Heart left ventricle (tissue), 16 donors: ENCODE measurements at regions not wholly inside any gene's neighbourhood (a gene's known extent, or its start where the extent isn't known, plus 50 kb on each side); places are given as distances from the start of the nearest gene placed in this dataset.
A peak's percentile ranks its signal among the peaks of the same experiment; 100 is the strongest.

ENCODE experiments used
- ATAC-seq, 4 donors: fragments of 200-7000 bp; cut with Tn5 transposase; one replicate each; pipeline ENCODE4 v1.9.1; 2020 to 2022; ENCODE audit warnings: moderate library complexity in 4 of 4, mild to moderate bottlenecking in 3 of 4, moderate number of reproducible peaks in 1 of 4
- DNase-seq, 5 donors: peaks; one replicate each; pipeline ENCODE4 v3.0.0-alpha.2; 2020
- H3K27ac ChIP-seq, 12 donors: fragments of 200-600 bp; sonication (generic) in 4 of 12; one replicate each; pipeline versions ENCODE4 v1.5.0 to v1.8.0; 2016 to 2022; ENCODE audit warnings: mild to moderate bottlenecking in 2 of 12
- H3K27me3 ChIP-seq, 9 donors: fragments of 200-600 bp; sonication (generic) in 2 of 9; one replicate each; pipeline versions ENCODE4 v1.5.1 to v1.8.0; 2016 to 2022; ENCODE audit warnings: mild to moderate bottlenecking in 3 of 9
- H3K36me3 ChIP-seq, 9 donors: fragments of 200-600 bp; sonication (generic) in 2 of 9; one replicate each; pipeline versions ENCODE4 v1.5.0 to v1.8.0; 2018 to 2022; ENCODE audit warnings: mild to moderate bottlenecking in 2 of 9
- H3K4me1 ChIP-seq, 12 donors: fragments of 200-600 bp; sonication (generic) in 4 of 12; one replicate each; pipeline versions ENCODE4 v1.5.0 to v1.8.0; 2016 to 2022; ENCODE audit warnings: mild to moderate bottlenecking in 3 of 12
- H3K4me3 ChIP-seq, 12 donors: fragments of 200-600 bp; sonication (generic) in 4 of 12; one replicate each; pipeline versions ENCODE4 v1.5.0 to v1.8.0; 2017 to 2022; ENCODE audit warnings: mild to moderate bottlenecking in 9 of 12, moderate library complexity in 4 of 12
- H3K9me3 ChIP-seq, 12 donors: fragments of 200-600 bp; sonication (generic) in 4 of 12; one replicate each; pipeline versions ENCODE4 v1.5.0 to v1.8.0; 2016 to 2022; ENCODE audit warnings: mild to moderate bottlenecking in 1 of 12
- CTCF ChIP-seq, 12 donors: fragments of 200-600 bp; sonication (generic) in 4 of 12; IDR thresholded peaks; one replicate each; pipeline versions ENCODE4 v1.5.0 to v1.8.0; 2018 to 2022; ENCODE audit warnings: antibody characterized with exemption in 12 of 12, mild to moderate bottlenecking in 5 of 12
- POLR2A ChIP-seq, 2 donors: fragments of 450-650 bp; IDR thresholded peaks; one replicate each; pipeline ENCODE4 v1.6.1; 2017; ENCODE audit warnings: antibody characterized with exemption in 2 of 2, mild to moderate bottlenecking in 2 of 2, moderate library complexity in 2 of 2
- WGBS, 4 donors: extraction: QIAGEN DNeasy Blood & Tissue Kit in 2 of 4; methylation state at CpG; one replicate each; pipeline versions ENCODE4 v1.1.5 to v1.1.7; 2013 to 2018; 5-methylcytosine and 5-hydroxymethylcytosine counted together
- intact Hi-C, 10 donors: fragments of 100-400 bp; cut with DNase I; formaldehyde crosslinking; loops; one replicate each; pipeline versions ENCODE4 v1.11.1 to v1.14.2; 2022
- donor health status: ischemic (EF 13 %, LVEDD 7.1; RV severe dilation, severe dysfunction).
- donor health status: healthy with polysubstance abuse.
- donor health status: DM: no; HTN: yes; CAD: no.
- donor health status: DM: no; HTN: no; CAD: no.
- donor health status: ischemic (EF 25% LVEDD 6.9; RV normal size, moderate dysfunction).
- donor health status: ischemic (EF 25% LVEDD 5.7; RV mildly dilated, moderate dysfunction).
- donor health status: healthy.
- donor health status: DM: yes; HTN: yes; CAD: no.
- donor health status: ischemic (EF 35%, LVEDD 5.7; RV mildly dilated, moderate dysfunction).
- donor health status: nonischemic (EF 11% LVEDD 7.7; RV severe dilation, severe dysfunction).
- donor health status: DM: yes; HTN: yes; CAD: no.
- donor health status: PGD.
- donor health status: ischemic (EF 29% LVEDD 5.4; RV normal size, mild dysfunction).
- donor health status: nonischemic (EF 23%, LVEDD 6.1; RV moderate dilation, normal function).

GRCh38 chr6:138593909-138594757 is 94.8 kb upstream of the NHSL1 start:
- no peak for TF ChIP-seq CTCF (IDR thresholded peaks at IDR 0.05)
- no peak for TF ChIP-seq POLR2A (IDR thresholded peaks at IDR 0.05)
- peaks cover 0 to 31% (median 15%) of the 10 kb centered on the region in 12 donors for H3K4me1 ChIP-seq
- H3K27ac ChIP-seq: peak overlapping the region; percentile 27 to 92 (median 67)
- peak overlapping the region in 1 of 12 donors; percentile 43 for H3K4me3 ChIP-seq
- no peaks in the 10 kb centered on the region for H3K9me3 ChIP-seq
- no peak for ATAC-seq
- intact Hi-C loops: loop anchor here (5.0 to 10.0 kb wide), 9 partner anchors 72 to 589 kb away; no protein-coding TSS in a partner anchor
- no peaks in the 10 kb centered on the region for H3K27me3 ChIP-seq
- no peaks in the 10 kb centered on the region for H3K36me3 ChIP-seq
- DNase-seq: no peak
- WGBS, 4 donors: 75 to 84% (median 80%) methylated on average over 9 of the region's 9 CpGs

- intact Hi-C loops: loop anchor here (5.0 to 10.0 kb wide), 9 partner anchors 72 to 590 kb away; no protein-coding TSS in a partner anchor
Observed at GRCh38 chr6:138594758-138595140, 95.5 kb upstream of the NHSL1 start.

GRCh38 chr6:138596126-138596525 is 96.8 kb upstream of the NHSL1 start:
- no peak for TF ChIP-seq CTCF (IDR thresholded peaks at IDR 0.05)
- TF ChIP-seq POLR2A (IDR thresholded peaks at IDR 0.05): no peak
- intact Hi-C loops: loop anchor here in 4 of 10 donors (10.0 kb wide), 4 partner anchors 301 to 591 kb away; no protein-coding TSS in a partner anchor
- no peak for DNase-seq
- H3K27ac ChIP-seq: peak overlapping the region in 1 of 12 donors; percentile 18
- H3K36me3 ChIP-seq: no peaks in the 10 kb centered on the region
- peaks cover 0 to 25% (median 14%) of the 10 kb centered on the region in 12 donors for H3K4me1 ChIP-seq
- no peaks in the 10 kb centered on the region for H3K9me3 ChIP-seq
- 55 to 66% (median 56%) methylated on average over 5 of the region's 5 CpGs for WGBS, 4 donors
- peak overlapping the region in 1 of 12 donors; percentile 3 for H3K4me3 ChIP-seq
- H3K27me3 ChIP-seq: no peaks in the 10 kb centered on the region
- no peak for ATAC-seq

More at GRCh38 chr6:138594758-138595140, 95.5 kb upstream of the NHSL1 start:
- no peak for DNase-seq
- Histone ChIP-seq H3K27me3 (no peaks in the 10 kb centered on the region), H3K27ac (no peak overlapping the region), H3K9me3 (no peaks in the 10 kb centered on the region), H3K36me3 (no peaks in the 10 kb centered on the region), H3K4me3 (no peak overlapping the region), H3K4me1 (peaks cover 0 to 30% (median 15%) of the 10 kb centered on the region in 12 donors)
- ATAC-seq: no peak
- no peak for TF ChIP-seq CTCF (IDR thresholded peaks at IDR 0.05)
- TF ChIP-seq POLR2A (IDR thresholded peaks at IDR 0.05): no peak
- 86 to 94% (median 91%) methylated on average over 4 of the region's 4 CpGs for WGBS, 4 donors

GRCh38 chr6:138596591-138596990 is 97.3 kb upstream of the NHSL1 start:
- no peaks in the 10 kb centered on the region for H3K27me3 ChIP-seq
- 41 to 55% (median 50%) methylated on average over 11 of the region's 11 CpGs for WGBS, 4 donors
- ATAC-seq (no peak), DNase-seq (no peak)
- TF ChIP-seq CTCF (IDR thresholded peaks at IDR 0.05) (no peak), POLR2A (IDR thresholded peaks at IDR 0.05) (no peak)
- H3K4me3 ChIP-seq: peak overlapping the region in 2 of 12 donors; percentile 3 to 21
- peaks cover 0 to 22% (median 14%) of the 10 kb centered on the region in 12 donors for H3K4me1 ChIP-seq
- H3K36me3 ChIP-seq: no peaks in the 10 kb centered on the region
- intact Hi-C loops: loop anchor here in 4 of 10 donors (10.0 kb wide), 4 partner anchors 302 to 592 kb away; no protein-coding TSS in a partner anchor
- H3K27ac ChIP-seq: peak overlapping the region in 1 of 12 donors; percentile 18
- H3K9me3 ChIP-seq: no peaks in the 10 kb centered on the region
